ENCODE measurements at regions not wholly inside any gene's neighbourhood (a gene's known extent, or its start where the extent isn't known, plus 50 kb on each side); places are given as distances from the start of the nearest gene placed in this dataset.

DNA sequence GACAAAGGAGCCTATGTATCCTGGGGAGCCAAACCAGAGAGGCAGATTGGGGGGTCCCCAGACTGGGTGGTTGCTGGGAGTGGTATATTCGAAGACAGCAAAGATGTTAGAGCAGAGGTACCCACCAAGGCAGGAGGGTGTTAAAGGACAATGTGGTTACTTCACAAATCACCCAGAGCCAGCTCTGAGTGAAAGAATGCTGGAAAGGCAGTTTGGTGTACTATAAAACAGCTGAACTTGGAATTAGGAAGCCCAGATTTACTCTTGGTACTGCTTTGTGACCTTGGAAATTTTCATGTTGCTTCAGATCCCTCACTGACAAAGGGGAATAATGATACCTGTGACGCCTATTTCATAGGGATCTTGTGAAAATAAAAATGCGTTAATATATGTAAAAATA, 121.6 kb downstream of the CD164 start:
- H3K79me2 ChIP-seq (ENCODE audit: control insufficient read depth in 1 of 2, insufficient read depth in 2 of 2, low read length in 2 of 2), result no peaks in the 10 kb centered on the region
- H2AK5ac ChIP-seq (ENCODE audit: low read depth, low read length), result no peak overlapping the region
- H4K5ac ChIP-seq (ENCODE audit: insufficient read length, low read depth, low read length), result no peak overlapping the region
- no peak overlapping the region for H3K4me2 ChIP-seq (ENCODE audit: insufficient read depth in 1 of 2, low read depth in 2 of 2, low read length in 2 of 2)
- no peaks in the 10 kb centered on the region for H4K20me1 ChIP-seq (replicated peaks in 1 of 2; ENCODE audit: control insufficient read depth in 1 of 2, insufficient read depth in 2 of 2, low read length in 2 of 2)
- H4K8ac ChIP-seq (ENCODE audit: extremely low read depth, insufficient read depth, low read length), result no peak overlapping the region
- no peak for DNase-seq (ENCODE audit: low read depth in 1 of 2, low spot score in 2 of 2)
- H3K4me3 ChIP-seq (ENCODE audit: extremely low read depth in 1 of 4, insufficient read depth in 2 of 4, low read depth in 3 of 4, low read length in 4 of 4), result no peak overlapping the region
- no peaks in the 10 kb centered on the region for H3K79me1 ChIP-seq (ENCODE audit: low read depth, low read length)
- no peak overlapping the region for H3K27ac ChIP-seq (ENCODE audit: low read depth, low read length)
- no peak overlapping the region for H3K9ac ChIP-seq (replicated peaks in 1 of 4; ENCODE audit: extremely low read depth in 1 of 4, low read depth in 3 of 4, low read length in 3 of 4)
- no peak overlapping the region for H2BK5ac ChIP-seq (ENCODE audit: low read depth, low read length)
- H3K23ac ChIP-seq (ENCODE audit: insufficient read length), result no peak overlapping the region
- CTCF ChIA-PET (ENCODE audit: partially characterized antibody), result interaction anchor here (0.7 kb wide), 1 partner anchor 103 kb away, joined by 3 read pairs; no protein-coding TSS in a partner anchor
- POLR2A ChIA-PET (ENCODE audit: partially characterized antibody), result interaction anchor here (1.4 kb wide), 1 partner anchor 9 kb away, joined by 4 read pairs; no protein-coding TSS in a partner anchor
- 84% methylated on average over 3 of the region's 3 CpGs; no CpG with 5 or more reads in 1 of the 2 experiments for WGBS, 2 experiments (ENCODE audit: extremely low coverage in 1 of 2, insufficient coverage in 1 of 2, insufficient read length in 1 of 2, insufficient replicate concordance in 2 of 2, low coverage in 1 of 2, low lambda C conversion rate in 2 of 2, missing lambda C conversion rate in 1 of 2)
- H3K4ac ChIP-seq (replicated peaks; ENCODE audit: insufficient read length, low read depth, low read length), result no peak overlapping the region
- H3K18ac ChIP-seq (ENCODE audit: extremely low read depth, low read length), result no peak overlapping the region
- peaks cover 0 to 5% (median 0%) of the 10 kb centered on the region in 4 experiments; a peak in 2 of 7 replicates for H3K4me1 ChIP-seq (replicated peaks in 1 of 4; ENCODE audit: control insufficient read depth in 3 of 4, insufficient read depth in 4 of 4, low read length in 3 of 4)
- no peak for FAIRE-seq
- no peaks in the 10 kb centered on the region for H3K9me3 ChIP-seq (ENCODE audit: insufficient read depth in 2 of 2, low read depth in 1 of 2, low read length in 1 of 2)
- no peak overlapping the region for H2BK15ac ChIP-seq (ENCODE audit: low read length)
- H3K27me3 ChIP-seq (replicated peaks in 1 of 4; ENCODE audit: control insufficient read depth in 3 of 4, extremely low read depth in 1 of 4, insufficient read depth in 3 of 4, low read length in 3 of 4), result no peaks in the 10 kb centered on the region; a peak in 1 of 7 replicates
- H2BK12ac ChIP-seq (ENCODE audit: low read depth, low read length), result no peak overlapping the region
- no peak overlapping the region for H2BK120ac ChIP-seq (replicated peaks; ENCODE audit: low read depth, low read length)
- no peak overlapping the region for H2BK20ac ChIP-seq (ENCODE audit: low read length)
- no peaks in the 10 kb centered on the region for H3K23me2 ChIP-seq (ENCODE audit: low read depth, low read length)
- H3K56ac ChIP-seq (replicated peaks; ENCODE audit: insufficient read length, low read depth, low read length), result no peak overlapping the region
- no peak overlapping the region for H2AFZ ChIP-seq (ENCODE audit: low read length)
- H3K14ac ChIP-seq (ENCODE audit: insufficient read length), result no peak overlapping the region
- no peaks in the 10 kb centered on the region for H3K36me3 ChIP-seq (ENCODE audit: control insufficient read depth in 2 of 4, insufficient read depth in 4 of 4, low read length in 3 of 4)
- H4K91ac ChIP-seq (replicated peaks; ENCODE audit: insufficient read length, low read length), result no peak overlapping the region
- TF ChIP-seq RFX5 (IDR thresholded peaks at IDR 0.05; ENCODE audit: borderline replicate concordance, low read depth, low read length) (no peak), EP300 (IDR thresholded peaks at IDR 0.05; ENCODE audit: borderline replicate concordance in 1 of 2, low read depth in 2 of 2, low read length in 2 of 2) (no peak), SIRT6 (IDR thresholded peaks at IDR 0.05; ENCODE audit: low read length) (no peak), POLR2A (IDR thresholded peaks at IDR 0.05; ENCODE audit: control extremely low read depth in 1 of 2, low read depth in 2 of 2, low read length in 2 of 2) (no peak), YY1 (IDR thresholded peaks at IDR 0.05; ENCODE audit: low read depth, low read length) (no peak), PHF8 (conservative IDR thresholded peaks at IDR 0.05; ENCODE audit: low read depth, low read length) (no peak), SP2 (IDR thresholded peaks at IDR 0.05; ENCODE audit: low read length) (no peak), HDAC2 (IDR thresholded peaks at IDR 0.05; ENCODE audit: borderline replicate concordance in 1 of 2, low read depth in 2 of 2, low read length in 2 of 2) (no peak), CREB1 (IDR thresholded peaks at IDR 0.05) (no peak), KDM1A (IDR thresholded peaks at IDR 0.05; ENCODE audit: borderline replicate concordance, low read length) (no peak), CEBPB (IDR thresholded peaks at IDR 0.05; ENCODE audit: low read depth, low read length) (no peak), CHD1 (IDR thresholded peaks at IDR 0.05; ENCODE audit: low read depth, low read length) (no peak), BACH1 (IDR thresholded peaks at IDR 0.05; ENCODE audit: low read length) (no peak), ATF3 (IDR thresholded peaks at IDR 0.05; ENCODE audit: insufficient read depth, low read depth, low read length) (no peak), KDM5A (IDR thresholded peaks at IDR 0.05; ENCODE audit: low read length) (no peak)
